ENCODE measurements at regions not wholly inside any gene's neighbourhood (a gene's known extent, or its start where the extent isn't known, plus 50 kb on each side); places are given as distances from the start of the nearest gene placed in this dataset.
A peak's percentile ranks its signal among the peaks of the same experiment; 100 is the strongest.

GRCh38 chr1:55682198-55682597 is 467.0 kb upstream of the USP24 start:
- ATAC-seq (ENCODE audit: low FRiP score) (no peak), DNase-seq (no peak)
- Histone ChIP-seq H3K9me3 (ENCODE audit: control insufficient read depth, low read length) (no peaks in the 10 kb centered on the region), H3K4me3 (ENCODE audit: low read length in 2 of 2) (no peak overlapping the region), H3K27me3 (ENCODE audit: control insufficient read depth in 1 of 2, insufficient read depth in 2 of 2, low read length in 1 of 2) (no peaks in the 10 kb centered on the region), H3K36me3 (ENCODE audit: control insufficient read depth in 1 of 2, insufficient read depth in 2 of 2, low read length in 1 of 2) (no peaks in the 10 kb centered on the region), H3K27ac (ENCODE audit: low read depth in 1 of 2, low read length in 2 of 2) (no peak overlapping the region), H3K4me1 (ENCODE audit: control insufficient read depth in 1 of 2, insufficient read depth in 2 of 2, low read length in 2 of 2) (no peaks in the 10 kb centered on the region)
- 95 to 96% methylated on average over 3 of the region's 3 CpGs for WGBS, 2 donors
- intact Hi-C loops (cut with DNase I): loop anchor here in 1 of 2 donors (10.0 kb wide), 1 partner anchor 163 kb away; no protein-coding TSS in a partner anchor

- no peaks in the 10 kb centered on the region for H3K27me3 ChIP-seq (ENCODE audit: control insufficient read depth in 1 of 2, insufficient read depth in 2 of 2, low read length in 1 of 2)
- ATAC-seq (ENCODE audit: low FRiP score) (no peak), DNase-seq (no peak)
- H3K27ac ChIP-seq (ENCODE audit: low read depth in 1 of 2, low read length in 2 of 2): no peak overlapping the region
- H3K9me3 ChIP-seq (ENCODE audit: control insufficient read depth, low read length): no peaks in the 10 kb centered on the region
- H3K36me3 ChIP-seq (ENCODE audit: control insufficient read depth in 1 of 2, insufficient read depth in 2 of 2, low read length in 1 of 2): no peaks in the 10 kb centered on the region
- H3K4me1 ChIP-seq (ENCODE audit: control insufficient read depth in 1 of 2, insufficient read depth in 2 of 2, low read length in 2 of 2): no peaks in the 10 kb centered on the region
- intact Hi-C loops (cut with DNase I): loop anchor here in 1 of 2 donors (10.0 kb wide), 1 partner anchor 165 kb away; no protein-coding TSS in a partner anchor
- H3K4me3 ChIP-seq (ENCODE audit: low read length in 2 of 2): no peak overlapping the region
Observed at GRCh38 chr1:55679971-55680370, 464.8 kb upstream of the USP24 start.

- 97 to 98% methylated on average over 1 of the region's 1 CpG for WGBS, 2 donors
- H3K9me3 ChIP-seq (ENCODE audit: control insufficient read depth, low read length): no peaks in the 10 kb centered on the region
- intact Hi-C loops (cut with DNase I): no loop called here
- H3K36me3 ChIP-seq (ENCODE audit: control insufficient read depth in 1 of 2, insufficient read depth in 2 of 2, low read length in 1 of 2): no peaks in the 10 kb centered on the region
- peaks cover 4 to 7% of the 10 kb centered on the region in 2 donors for H3K4me1 ChIP-seq (ENCODE audit: control insufficient read depth in 1 of 2, insufficient read depth in 2 of 2, low read length in 2 of 2)
- no peaks in the 10 kb centered on the region for H3K27me3 ChIP-seq (ENCODE audit: control insufficient read depth in 1 of 2, insufficient read depth in 2 of 2, low read length in 1 of 2)
- no peak overlapping the region for H3K27ac ChIP-seq (ENCODE audit: low read depth in 1 of 2, low read length in 2 of 2)
- DNase-seq (no peak), ATAC-seq (ENCODE audit: low FRiP score) (no peak)
- H3K4me3 ChIP-seq (ENCODE audit: low read length in 2 of 2): no peak overlapping the region
Observed at GRCh38 chr1:55673416-55673815, 458.3 kb upstream of the USP24 start.

GRCh38 chr1:55670331-55671082 is 455.3 kb upstream of the USP24 start:
- DNase-seq (no peak), ATAC-seq (ENCODE audit: low FRiP score) (peak; percentile 70)
- no peak overlapping the region for H3K4me3 ChIP-seq (ENCODE audit: low read length in 2 of 2)
- WGBS, 2 donors: 23 to 26% methylated on average over 5 of the region's 5 CpGs
- H3K9me3 ChIP-seq (ENCODE audit: control insufficient read depth, low read length): no peaks in the 10 kb centered on the region
- H3K36me3 ChIP-seq (ENCODE audit: control insufficient read depth in 1 of 2, insufficient read depth in 2 of 2, low read length in 1 of 2): no peaks in the 10 kb centered on the region
- H3K27me3 ChIP-seq (ENCODE audit: control insufficient read depth in 1 of 2, insufficient read depth in 2 of 2, low read length in 1 of 2): no peaks in the 10 kb centered on the region
- intact Hi-C loops (cut with DNase I): no loop called here
- peaks cover 4 to 7% of the 10 kb centered on the region in 2 donors for H3K4me1 ChIP-seq (ENCODE audit: control insufficient read depth in 1 of 2, insufficient read depth in 2 of 2, low read length in 2 of 2)
- peak overlapping the region; percentile 70 to 87 for H3K27ac ChIP-seq (ENCODE audit: low read depth in 1 of 2, low read length in 2 of 2)

- Histone ChIP-seq H3K4me3 (ENCODE audit: low read length in 2 of 2) (no peak overlapping the region), H3K9me3 (ENCODE audit: control insufficient read depth, low read length) (no peaks in the 10 kb centered on the region), H3K27ac (ENCODE audit: low read depth in 1 of 2, low read length in 2 of 2) (peak overlapping the region; percentile 72 to 87), H3K4me1 (ENCODE audit: control insufficient read depth in 1 of 2, insufficient read depth in 2 of 2, low read length in 2 of 2) (peaks cover 4 to 7% of the 10 kb centered on the region in 2 donors), H3K27me3 (ENCODE audit: control insufficient read depth in 1 of 2, insufficient read depth in 2 of 2, low read length in 1 of 2) (no peaks in the 10 kb centered on the region), H3K36me3 (ENCODE audit: control insufficient read depth in 1 of 2, insufficient read depth in 2 of 2, low read length in 1 of 2) (no peaks in the 10 kb centered on the region)
- intact Hi-C loops (cut with DNase I): no loop called here
- 3 to 7% methylated on average over 3 of the region's 3 CpGs for WGBS, 2 donors
- peak; percentile 77 for ATAC-seq (ENCODE audit: low FRiP score)
- DNase-seq: no peak
Observed at GRCh38 chr1:55669293-55669692, 454.1 kb upstream of the USP24 start.

GRCh38 chr1:55662875-55663274 is 447.7 kb upstream of the USP24 start:
- intact Hi-C loops (cut with DNase I): no loop called here
- DNase-seq: no peak
- Histone ChIP-seq H3K36me3 (ENCODE audit: control insufficient read depth in 1 of 2, insufficient read depth in 2 of 2, low read length in 1 of 2) (no peaks in the 10 kb centered on the region), H3K9me3 (ENCODE audit: control insufficient read depth, low read length) (no peaks in the 10 kb centered on the region), H3K4me3 (ENCODE audit: low read length in 2 of 2) (no peak overlapping the region), H3K4me1 (ENCODE audit: control insufficient read depth in 1 of 2, insufficient read depth in 2 of 2, low read length in 2 of 2) (peaks cover 0 to 3% of the 10 kb centered on the region in 2 donors), H3K27me3 (ENCODE audit: control insufficient read depth in 1 of 2, insufficient read depth in 2 of 2, low read length in 1 of 2) (no peaks in the 10 kb centered on the region), H3K27ac (ENCODE audit: low read depth in 1 of 2, low read length in 2 of 2) (no peak overlapping the region)
- 90 to 92% methylated on average over 3 of the region's 3 CpGs for WGBS, 2 donors
- no peak for ATAC-seq (ENCODE audit: low FRiP score)

- DNase-seq: no peak
- Histone ChIP-seq H3K9me3 (ENCODE audit: control insufficient read depth, low read length) (no peaks in the 10 kb centered on the region), H3K4me1 (ENCODE audit: control insufficient read depth in 1 of 2, insufficient read depth in 2 of 2, low read length in 2 of 2) (peaks cover 0 to 3% of the 10 kb centered on the region in 2 donors), H3K27me3 (ENCODE audit: control insufficient read depth in 1 of 2, insufficient read depth in 2 of 2, low read length in 1 of 2) (no peaks in the 10 kb centered on the region), H3K27ac (ENCODE audit: low read depth in 1 of 2, low read length in 2 of 2) (peak overlapping the region in 1 of 2 donors; percentile 59), H3K4me3 (ENCODE audit: low read length in 2 of 2) (no peak overlapping the region), H3K36me3 (ENCODE audit: control insufficient read depth in 1 of 2, insufficient read depth in 2 of 2, low read length in 1 of 2) (no peaks in the 10 kb centered on the region)
- ATAC-seq (ENCODE audit: low FRiP score): no peak
- WGBS, 2 donors: 83 to 84% methylated on average over 2 of the region's 2 CpGs
- intact Hi-C loops (cut with DNase I): no loop called here
Observed at GRCh38 chr1:55658917-55659316, 443.8 kb upstream of the USP24 start.

- Histone ChIP-seq H3K27me3 (ENCODE audit: control insufficient read depth in 1 of 2, insufficient read depth in 2 of 2, low read length in 1 of 2) (no peaks in the 10 kb centered on the region), H3K4me1 (ENCODE audit: control insufficient read depth in 1 of 2, insufficient read depth in 2 of 2, low read length in 2 of 2) (peaks cover 0 to 2% of the 10 kb centered on the region in 2 donors)
- DNase-seq: no peak
Observed at GRCh38 chr1:55654750-55655149, 439.6 kb upstream of the USP24 start.

GRCh38 chr1:55654171-55654570 is 439.0 kb upstream of the USP24 start:
- intact Hi-C loops (cut with DNase I): no loop called here
- Histone ChIP-seq H3K4me1 (ENCODE audit: control insufficient read depth in 1 of 2, insufficient read depth in 2 of 2, low read length in 2 of 2) (no peaks in the 10 kb centered on the region), H3K36me3 (ENCODE audit: control insufficient read depth in 1 of 2, insufficient read depth in 2 of 2, low read length in 1 of 2) (no peaks in the 10 kb centered on the region), H3K4me3 (ENCODE audit: low read length in 2 of 2) (no peak overlapping the region), H3K27ac (ENCODE audit: low read depth in 1 of 2, low read length in 2 of 2) (peak overlapping the region in 1 of 2 donors; percentile 17), H3K9me3 (ENCODE audit: control insufficient read depth, low read length) (no peaks in the 10 kb centered on the region), H3K27me3 (ENCODE audit: control insufficient read depth in 1 of 2, insufficient read depth in 2 of 2, low read length in 1 of 2) (no peaks in the 10 kb centered on the region)
- ATAC-seq (ENCODE audit: low FRiP score): peak; percentile 12
- no peak for DNase-seq

More at GRCh38 chr1:55654750-55655149, 439.6 kb upstream of the USP24 start:
- Histone ChIP-seq H3K36me3 (ENCODE audit: control insufficient read depth in 1 of 2, insufficient read depth in 2 of 2, low read length in 1 of 2) (no peaks in the 10 kb centered on the region), H3K9me3 (ENCODE audit: control insufficient read depth, low read length) (no peaks in the 10 kb centered on the region), H3K4me3 (ENCODE audit: low read length in 2 of 2) (no peak overlapping the region), H3K27ac (ENCODE audit: low read depth in 1 of 2, low read length in 2 of 2) (peak overlapping the region; percentile 57 to 76)
- peak; percentile 42 for ATAC-seq (ENCODE audit: low FRiP score)
- intact Hi-C loops (cut with DNase I): no loop called here
- WGBS, 2 donors: 12% methylated on average over 4 of the region's 4 CpGs

Measured in aorta (tissue), 5 donors.